Inferior parietal cortex (tissue), 1 donor: ENCODE measurements at regions not wholly inside any gene's neighbourhood (a gene's known extent, or its start where the extent isn't known, plus 50 kb on each side); places are given as distances from the start of the nearest gene placed in this dataset.

Experiments
- DNase-seq: peaks from one replicate; pipeline ENCODE4 v3.0.0-alpha.2; 2016; ENCODE audit errors: extremely low spot score

DNA sequence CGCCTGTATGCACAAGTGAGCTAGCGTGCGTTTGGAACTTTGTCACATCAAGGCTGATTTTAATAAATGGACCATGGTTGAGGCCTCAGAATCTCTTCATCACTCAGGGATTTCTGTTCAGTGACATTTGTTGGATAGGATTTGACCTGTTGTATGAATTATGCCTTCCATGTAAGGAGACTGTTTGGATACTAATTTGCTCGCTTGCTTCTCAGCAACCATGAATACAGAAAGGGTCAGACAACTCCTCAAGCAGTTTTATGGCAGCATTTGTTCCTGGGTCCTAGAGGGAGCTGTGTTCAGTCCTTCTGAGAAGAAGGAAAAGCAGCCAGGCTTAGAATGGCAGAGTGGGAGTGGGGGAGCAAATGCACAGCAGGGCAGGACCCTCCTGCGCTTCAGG is 269.7 kb upstream of the LCORL start:
- no peak for DNase-seq

GRCh38 chr4:18285357-18285756 is 263.8 kb upstream of the LCORL start:
- no peak for DNase-seq

DNA sequence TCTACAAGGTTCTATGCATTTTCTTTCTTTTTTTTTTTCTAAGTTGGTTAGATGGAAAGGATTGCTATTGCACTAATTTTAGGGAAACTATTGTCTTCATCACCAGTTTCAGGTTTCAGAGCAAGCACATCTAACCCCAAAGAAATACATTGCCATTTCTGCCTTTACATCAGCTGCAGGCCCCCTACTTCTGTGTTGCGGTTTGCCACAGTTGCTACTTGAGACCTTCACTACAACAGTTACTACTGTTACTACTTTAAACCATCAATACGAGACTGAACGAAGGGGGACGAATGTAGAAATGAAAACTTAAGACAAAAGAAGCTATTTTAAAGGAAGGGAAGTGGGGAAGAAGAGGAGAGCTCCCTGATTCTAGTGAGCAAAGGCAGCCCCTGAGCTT is 256.7 kb upstream of the LCORL start:
- DNase-seq, result no peak

DNA sequence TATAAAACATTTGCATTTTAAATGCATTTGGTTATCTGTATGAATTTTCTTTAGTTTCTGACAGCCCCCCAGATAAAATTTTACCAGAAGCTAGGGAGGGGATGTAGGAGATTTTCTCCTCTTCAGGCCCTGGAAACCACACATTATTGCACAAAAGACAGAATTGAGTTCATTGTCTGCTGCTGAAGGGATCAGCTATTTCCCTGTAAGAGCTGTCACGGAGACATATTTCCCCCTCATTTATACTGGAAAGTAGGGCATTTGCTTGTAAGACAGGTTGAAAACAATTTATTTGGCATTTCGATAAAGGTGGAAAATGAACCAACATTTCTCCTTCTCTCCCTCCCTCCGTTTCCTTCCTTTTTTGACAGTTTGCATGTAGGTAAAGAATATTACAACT is 241.3 kb upstream of the LCORL start:
- no peak for DNase-seq

DNA sequence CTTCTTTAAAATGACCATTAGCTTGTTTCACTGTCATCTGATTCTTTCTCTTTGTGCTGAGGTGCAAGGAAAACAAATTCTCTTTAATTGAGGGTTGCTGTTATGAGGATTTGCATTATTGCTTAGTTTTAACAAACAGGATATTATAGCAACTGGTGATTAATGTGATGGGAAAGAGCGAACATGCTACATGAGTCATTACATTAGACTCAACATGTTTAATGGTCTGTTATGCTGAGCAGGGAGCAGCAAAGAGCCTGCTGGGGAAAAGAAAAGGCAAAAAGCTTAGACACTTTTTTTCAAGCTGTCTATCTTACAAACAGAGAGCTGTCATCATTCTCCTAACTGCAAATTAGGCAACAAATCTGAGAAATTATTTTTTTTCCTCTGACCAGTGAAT is 230.5 kb upstream of the LCORL start:
- DNase-seq, result no peak

GRCh38 chr4:18250564-18250963 is 229.0 kb upstream of the LCORL start:
- no peak for DNase-seq

GRCh38 chr4:18248611-18249010 is 227.1 kb upstream of the LCORL start:
- no peak for DNase-seq

- DNase-seq, result no peak
These were observed 225.6 kb upstream of the LCORL start for GRCh38 chr4:18247189-18247588.

DNA sequence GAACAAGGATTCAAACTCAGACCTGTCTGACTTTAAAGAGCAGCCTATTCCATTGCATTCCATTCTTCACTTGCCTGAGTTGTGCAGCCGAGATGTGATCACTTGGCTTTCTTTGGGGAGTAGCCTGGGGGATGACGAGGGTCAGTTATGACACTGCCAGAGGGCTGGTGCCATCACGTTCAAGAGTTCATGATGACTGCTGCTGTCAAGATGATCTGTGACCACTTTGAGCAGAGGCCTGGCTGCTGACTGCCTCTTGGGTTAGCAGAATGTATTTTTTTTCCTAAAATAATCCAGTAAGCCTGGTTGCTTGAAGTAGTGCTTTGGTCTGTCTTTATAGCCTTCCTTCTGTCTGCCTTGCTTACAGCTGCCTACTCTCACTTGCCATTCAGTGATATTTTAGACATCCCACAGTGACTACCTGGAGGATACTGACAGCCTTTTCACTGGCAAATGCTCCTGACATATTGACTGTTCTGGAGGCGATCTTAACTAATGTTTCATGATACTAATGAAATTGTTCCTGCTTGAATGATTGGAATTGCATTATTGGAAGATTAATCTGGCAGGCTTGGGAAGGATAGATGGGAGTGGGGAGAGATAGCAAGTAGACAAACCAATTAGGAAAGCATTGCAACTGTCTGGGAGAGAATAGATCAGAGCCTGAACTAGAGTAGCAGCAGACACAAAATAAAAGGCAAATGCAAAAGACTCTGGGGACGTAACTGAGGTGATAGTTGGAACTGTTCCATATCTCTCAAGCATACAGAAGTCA is 221.6 kb upstream of the LCORL start:
- DNase-seq, result no peak

DNA sequence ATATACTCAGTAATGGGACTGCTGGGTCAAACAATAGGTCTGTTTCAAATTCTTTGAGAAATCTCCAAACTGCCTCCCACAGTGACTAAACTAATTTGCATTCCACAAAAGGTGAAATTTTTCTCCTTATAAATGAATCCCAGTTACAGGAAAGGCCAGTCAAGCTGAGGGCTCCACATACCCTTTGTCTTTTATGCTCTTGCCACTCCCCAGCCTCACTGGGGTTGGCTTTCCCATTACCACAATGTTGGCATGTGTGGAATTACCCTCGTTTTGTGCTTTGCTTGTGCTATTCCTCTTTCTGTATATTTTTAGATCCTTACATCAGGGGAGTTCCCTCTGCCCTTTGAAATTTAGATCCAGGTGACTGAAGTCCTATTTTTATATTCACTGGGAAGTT is 220.2 kb upstream of the LCORL start:
- no peak for DNase-seq

DNA sequence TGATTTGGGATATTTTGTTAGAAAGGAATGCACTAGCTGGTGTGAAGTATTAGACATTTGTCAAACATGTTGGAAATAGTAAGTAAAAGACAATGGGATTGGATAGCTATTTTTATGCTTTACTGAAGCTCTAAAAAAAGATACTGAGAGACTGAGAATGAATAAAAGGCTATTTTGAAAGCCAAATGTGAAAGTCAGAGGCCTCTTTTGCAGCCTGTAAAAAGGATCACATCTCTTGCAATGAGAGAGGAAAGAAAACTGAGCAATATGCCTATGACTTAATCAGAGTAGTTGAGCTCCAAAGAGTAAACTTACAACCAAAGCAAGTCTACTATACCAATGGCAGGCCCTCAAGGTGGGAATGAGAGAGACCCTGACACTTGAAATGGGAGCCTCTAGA is 212.6 kb upstream of the LCORL start:
- DNase-seq, result no peak

DNA sequence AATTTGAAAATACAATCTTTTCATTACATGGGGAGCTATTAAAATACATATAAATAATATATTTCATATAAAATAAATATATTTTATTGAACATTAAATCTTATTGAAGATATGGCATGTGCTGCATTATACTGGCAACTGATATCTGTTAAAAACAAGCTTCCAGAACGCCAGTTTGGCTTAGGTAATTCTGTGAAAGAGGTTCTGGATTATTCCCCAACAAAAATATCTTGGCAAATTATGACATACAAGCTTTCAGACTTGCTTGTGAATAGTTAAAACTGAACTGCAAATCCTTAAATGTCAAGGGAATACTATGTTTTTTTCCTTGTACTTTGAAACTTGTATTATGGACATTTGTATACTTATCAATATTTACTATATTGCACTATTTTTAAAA is 210.2 kb upstream of the LCORL start:
- no peak for DNase-seq

DNA sequence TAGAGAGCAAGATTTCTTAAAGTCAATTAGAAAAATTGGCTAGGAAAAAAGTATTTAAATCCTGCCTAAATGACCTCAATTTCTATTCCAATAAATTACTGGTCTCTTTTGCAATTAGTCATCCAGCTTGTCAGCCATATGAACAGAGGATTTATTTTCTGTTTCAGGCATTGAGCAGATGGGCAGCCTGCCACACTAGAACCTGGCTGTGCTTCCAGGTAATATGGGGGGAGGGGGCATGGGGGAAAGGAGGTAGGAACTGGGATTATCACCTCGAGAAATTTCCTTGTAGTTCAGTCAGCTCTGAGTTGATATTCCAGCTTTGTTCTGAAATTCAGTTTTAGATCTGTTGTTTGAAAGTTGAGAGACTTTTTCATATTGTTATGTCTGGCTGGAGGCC is 206.3 kb upstream of the LCORL start:
- no peak for DNase-seq

DNA sequence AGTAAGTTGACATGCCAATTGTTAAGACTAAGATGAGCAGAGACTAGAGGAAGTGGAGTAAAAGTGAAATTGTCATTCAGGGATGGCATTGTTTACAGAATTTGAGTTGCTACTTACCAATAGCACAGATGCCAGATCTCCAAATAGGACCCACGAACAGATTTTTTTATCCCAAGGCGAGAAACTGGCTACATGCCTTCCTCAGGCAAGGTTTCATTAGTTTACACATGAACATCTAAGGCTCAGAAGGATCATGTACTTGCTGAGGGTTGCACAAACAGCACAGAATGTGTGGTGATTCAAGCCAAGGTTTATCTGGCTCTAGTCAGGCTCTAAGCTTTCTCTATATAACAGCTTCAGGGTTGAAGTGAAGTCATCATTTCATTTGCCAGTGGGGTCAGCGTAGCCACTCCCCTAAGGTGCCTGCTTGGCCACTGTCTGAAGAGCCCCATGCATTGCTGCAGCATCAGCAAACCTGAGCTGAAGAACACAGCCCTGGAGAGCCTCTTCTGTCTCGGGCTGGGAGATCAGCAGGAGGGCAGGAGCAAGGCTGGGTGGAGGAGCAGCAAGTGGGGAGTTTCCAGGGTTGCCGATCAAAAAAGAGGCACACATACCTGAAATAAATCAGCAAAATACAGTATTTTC is 193.0 kb upstream of the LCORL start:
- no peak for DNase-seq

- DNase-seq, result no peak
These were observed 192.1 kb upstream of the LCORL start for GRCh38 chr4:18213576-18214198.

- DNase-seq, result no peak
These were observed 187.9 kb upstream of the LCORL start for GRCh38 chr4:18209448-18209847.

- DNase-seq, result no peak
These were observed 182.4 kb upstream of the LCORL start for GRCh38 chr4:18203966-18204365.

DNA sequence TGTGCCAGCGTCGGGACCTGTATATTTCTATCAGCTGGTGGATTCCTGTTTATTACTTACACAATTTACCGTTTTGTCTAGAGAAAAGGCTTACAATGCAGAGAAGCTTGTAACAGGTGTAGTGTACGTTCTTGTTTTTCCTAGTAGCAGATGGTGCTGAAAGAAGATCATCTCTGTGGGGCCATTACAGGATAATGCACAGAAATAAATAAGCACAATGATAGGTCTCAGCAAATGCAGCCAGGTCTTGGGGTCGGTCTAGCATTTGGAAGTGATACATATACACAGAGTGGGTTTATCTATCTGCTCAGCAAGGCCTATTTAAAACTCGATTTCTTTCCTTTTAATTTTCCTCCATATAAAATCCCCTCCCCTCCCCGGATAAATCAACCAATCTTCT is 180.9 kb upstream of the LCORL start:
- DNase-seq, result no peak

DNA sequence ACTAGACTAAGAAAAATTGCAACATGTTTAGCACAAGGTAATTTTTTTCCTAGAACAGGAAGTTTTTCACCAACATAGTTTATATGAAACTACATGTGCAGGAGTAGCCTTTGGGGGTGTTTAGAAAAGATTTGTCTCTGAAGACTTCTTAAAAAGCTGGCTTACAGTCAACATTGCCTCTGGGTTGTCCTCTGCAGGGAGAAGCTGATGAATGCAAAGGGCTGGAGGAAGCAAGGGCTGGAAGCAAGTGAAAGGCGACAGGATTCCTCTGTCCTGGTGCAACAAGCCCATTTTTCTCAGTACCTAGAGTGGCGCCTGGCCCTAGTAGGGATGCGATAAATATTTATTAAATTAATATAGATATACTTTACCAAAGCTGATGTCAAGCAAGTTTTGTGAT is 180.3 kb upstream of the LCORL start:
- no peak for DNase-seq

GRCh38 chr4:18198653-18199052 is 177.1 kb upstream of the LCORL start:
- DNase-seq, result no peak

- DNase-seq, result no peak
These were observed 175.9 kb upstream of the LCORL start for GRCh38 chr4:18197467-18197866.

- no peak for DNase-seq
These were observed 172.7 kb upstream of the LCORL start for GRCh38 chr4:18194278-18194677.

DNA sequence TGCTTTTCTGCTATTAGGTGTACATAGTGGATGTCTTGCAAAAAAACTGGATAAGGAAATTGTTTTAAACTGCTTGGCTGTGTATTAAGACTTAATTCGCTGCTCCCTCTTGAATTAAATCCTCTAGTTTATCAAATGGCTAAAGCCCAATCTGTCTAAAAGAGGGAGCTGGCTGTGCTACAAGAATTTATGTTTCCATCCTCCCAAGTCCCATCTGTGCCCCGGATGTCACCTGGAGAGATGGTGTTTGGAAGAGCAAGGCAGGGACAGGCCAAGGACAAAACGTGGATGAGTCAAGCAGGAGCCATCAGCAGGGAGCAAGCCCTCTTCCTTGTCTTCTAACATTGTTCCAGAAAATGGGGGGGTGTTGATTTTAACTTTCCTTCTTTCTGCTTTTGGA is 171.3 kb upstream of the LCORL start:
- no peak for DNase-seq
